ENCODE measurements at regions not wholly inside any gene's neighbourhood (a gene's known extent, or its start where the extent isn't known, plus 50 kb on each side); places are given as distances from the start of the nearest gene placed in this dataset.
A peak's percentile ranks its signal among the peaks of the same experiment; 100 is the strongest.
"Not testable (repeated sequence)": the region's sequence is repeated elsewhere in the genome, so short reads cannot be mapped to it uniquely, and the experiment has no call there.

DNA sequence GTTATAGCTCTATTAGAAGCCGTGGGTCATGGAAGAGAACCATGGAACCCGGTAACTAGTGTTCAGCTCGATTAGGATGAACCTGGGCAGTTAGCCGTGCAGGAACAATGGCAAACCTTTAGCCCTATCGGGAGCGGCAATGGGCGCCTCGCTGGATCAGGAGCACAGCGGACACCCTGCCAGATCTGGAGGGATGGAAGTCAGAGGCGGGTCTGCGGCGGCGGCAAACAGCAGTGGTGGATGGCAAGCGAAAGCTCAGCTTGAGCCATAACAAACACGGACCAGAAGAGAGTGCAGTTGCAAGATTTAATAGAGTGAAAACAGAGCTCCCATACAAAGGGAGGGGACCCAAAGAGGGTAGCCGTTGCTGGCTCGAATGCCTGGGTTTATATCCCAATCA, 160.2 kb upstream of the RGS6 start:
- not testable (repeated sequence) for H3K36me3 ChIP-seq (ENCODE audit: insufficient read depth, low read length); H3K27ac ChIP-seq (ENCODE audit: low read depth, low read length); H3K4me1 ChIP-seq (ENCODE audit: insufficient read depth, low read length); H3K27me3 ChIP-seq (ENCODE audit: insufficient read depth, low read length); H3K9ac ChIP-seq (ENCODE audit: low read depth, low read length); H3K4me3 ChIP-seq (ENCODE audit: low read length)
- 93% methylated on average over 17 of the region's 17 CpGs for WGBS
- H3K9me3 ChIP-seq (ENCODE audit: insufficient read depth, low read depth, low read length) = peaks cover 18% of the 10 kb centered on the region

DNA sequence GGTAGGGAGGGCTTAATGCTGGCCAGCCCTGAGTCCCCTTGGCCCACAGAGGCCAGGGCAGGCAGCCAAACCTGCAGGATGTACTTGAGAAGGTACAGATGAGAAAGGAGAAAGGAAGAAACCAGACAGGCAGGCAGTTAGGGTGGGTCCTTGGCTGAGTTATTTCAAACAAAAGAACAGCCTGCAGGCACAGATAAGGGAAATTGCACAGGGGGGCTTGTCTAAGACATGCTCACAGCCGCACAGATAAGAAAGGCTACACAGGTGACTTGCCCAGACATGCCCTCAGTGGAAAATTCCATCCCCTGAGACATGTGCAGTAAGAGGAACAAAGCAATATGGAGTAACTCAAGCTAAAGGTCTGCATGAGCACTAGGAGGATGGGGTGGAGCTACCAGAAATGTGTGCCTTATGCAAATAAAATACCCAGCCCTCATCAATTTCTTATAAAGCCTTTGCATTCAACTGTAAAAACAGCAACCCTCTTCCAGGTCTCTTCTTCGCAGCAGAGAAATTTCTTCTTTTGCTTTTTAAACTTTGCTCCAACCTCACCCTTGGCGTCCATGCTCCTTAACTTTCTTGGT, 158.2 kb upstream of the RGS6 start:
- H3K27me3 ChIP-seq (ENCODE audit: insufficient read depth, low read length) = no peaks in the 10 kb centered on the region
- peaks cover 18% of the 10 kb centered on the region for H3K9me3 ChIP-seq (ENCODE audit: insufficient read depth, low read depth, low read length)
- H3K4me1 ChIP-seq (ENCODE audit: insufficient read depth, low read length) = peaks cover 15% of the 10 kb centered on the region
- H3K36me3 ChIP-seq (ENCODE audit: insufficient read depth, low read length) = no peaks in the 10 kb centered on the region
- no peak overlapping the region for H3K9ac ChIP-seq (ENCODE audit: low read depth, low read length)
- H3K4me3 ChIP-seq (ENCODE audit: low read length) = no peak overlapping the region
- H3K27ac ChIP-seq (ENCODE audit: low read depth, low read length) = 0 out of 2 replicates have a peak overlapping the region, but pooled peaks have one; percentile 60
- WGBS = 94% methylated on average over 3 of the region's 3 CpGs

DNA sequence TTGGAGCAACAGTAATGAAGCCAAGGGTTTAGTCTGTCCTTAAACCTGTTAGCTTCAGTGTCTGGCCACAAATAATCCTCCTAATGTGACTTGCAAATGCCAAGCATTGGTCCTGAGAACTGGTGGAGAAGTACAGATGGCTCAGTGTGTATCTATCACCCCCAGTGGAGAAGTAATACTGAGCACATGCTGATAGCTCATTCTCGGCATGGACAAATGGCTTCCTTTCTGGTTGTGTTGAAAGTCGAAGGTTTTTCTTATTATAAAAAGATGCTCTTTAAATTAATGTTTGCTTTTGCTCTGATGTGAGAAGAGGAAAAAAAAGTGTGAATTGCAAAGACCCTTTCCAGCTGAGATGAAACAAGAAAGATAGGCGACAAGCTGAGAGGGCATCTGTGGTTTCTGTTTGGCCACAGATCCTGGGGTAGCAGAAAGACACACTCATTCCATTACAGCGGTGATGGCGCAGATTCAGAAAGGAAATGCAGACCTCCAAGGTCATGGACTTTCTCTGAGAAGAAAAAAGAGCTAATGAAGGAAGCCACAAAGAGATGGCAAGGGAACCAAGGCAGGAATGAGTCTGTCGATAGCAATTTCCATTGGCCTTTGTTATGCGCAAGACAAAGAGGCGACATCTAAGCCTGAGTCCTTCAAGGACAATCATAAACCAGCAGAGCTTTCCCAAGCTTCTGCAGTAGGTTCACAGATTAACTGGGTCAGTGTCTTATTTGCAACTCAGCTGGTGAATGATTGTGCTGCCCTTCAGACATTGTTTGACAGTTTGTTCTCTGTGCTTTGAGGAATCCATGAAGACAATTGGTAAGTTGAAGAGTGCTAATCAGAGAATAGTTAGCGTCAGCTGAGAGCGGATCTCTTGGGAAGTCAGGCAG, 155.5 kb upstream of the RGS6 start:
- no peaks in the 10 kb centered on the region for H3K36me3 ChIP-seq (ENCODE audit: insufficient read depth, low read length)
- WGBS = 21% methylated on average over 10 of the region's 10 CpGs
- H3K4me1 ChIP-seq (ENCODE audit: insufficient read depth, low read length) = peaks cover 15% of the 10 kb centered on the region
- H3K9me3 ChIP-seq (ENCODE audit: insufficient read depth, low read depth, low read length) = peaks cover 18% of the 10 kb centered on the region
- H3K4me3 ChIP-seq (ENCODE audit: low read length) = no peak overlapping the region
- H3K27ac ChIP-seq (ENCODE audit: low read depth, low read length) = peak overlapping the region; percentile 86; the same call in 1 of the 2 replicates
- H3K9ac ChIP-seq (ENCODE audit: low read depth, low read length) = no peak overlapping the region
- H3K27me3 ChIP-seq (ENCODE audit: insufficient read depth, low read length) = no peaks in the 10 kb centered on the region

DNA sequence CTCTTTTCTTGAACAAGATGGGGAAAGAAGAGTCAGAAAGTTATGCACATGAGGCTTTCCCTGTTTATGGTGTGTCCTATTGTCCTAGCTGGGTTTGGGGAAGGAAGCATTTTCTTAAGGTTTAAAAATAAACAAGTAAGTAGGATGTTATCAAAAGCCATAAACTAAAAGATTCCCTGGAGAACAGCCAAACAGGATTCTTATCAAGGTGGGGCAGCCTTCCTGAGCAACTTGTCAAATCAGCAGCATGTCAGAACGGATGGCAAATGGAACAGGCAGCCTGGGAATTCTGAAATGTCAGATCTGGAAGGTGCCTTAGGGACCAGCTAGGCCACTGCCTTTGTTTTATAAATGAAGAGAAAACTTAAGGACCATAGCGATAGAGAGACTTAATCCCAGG, 152.2 kb upstream of the RGS6 start:
- Histone ChIP-seq H3K27me3 (ENCODE audit: insufficient read depth, low read length) (no peaks in the 10 kb centered on the region), H3K9me3 (ENCODE audit: insufficient read depth, low read depth, low read length) (peaks cover 6% of the 10 kb centered on the region; the same call in 1 of the 2 replicates), H3K4me3 (ENCODE audit: low read length) (no peak overlapping the region), H3K36me3 (ENCODE audit: insufficient read depth, low read length) (no peaks in the 10 kb centered on the region), H3K27ac (ENCODE audit: low read depth, low read length) (no peak overlapping the region), H3K9ac (ENCODE audit: low read depth, low read length) (no peak overlapping the region), H3K4me1 (ENCODE audit: insufficient read depth, low read length) (peaks cover 15% of the 10 kb centered on the region)
- WGBS = 86% methylated on average over 2 of the region's 2 CpGs

DNA sequence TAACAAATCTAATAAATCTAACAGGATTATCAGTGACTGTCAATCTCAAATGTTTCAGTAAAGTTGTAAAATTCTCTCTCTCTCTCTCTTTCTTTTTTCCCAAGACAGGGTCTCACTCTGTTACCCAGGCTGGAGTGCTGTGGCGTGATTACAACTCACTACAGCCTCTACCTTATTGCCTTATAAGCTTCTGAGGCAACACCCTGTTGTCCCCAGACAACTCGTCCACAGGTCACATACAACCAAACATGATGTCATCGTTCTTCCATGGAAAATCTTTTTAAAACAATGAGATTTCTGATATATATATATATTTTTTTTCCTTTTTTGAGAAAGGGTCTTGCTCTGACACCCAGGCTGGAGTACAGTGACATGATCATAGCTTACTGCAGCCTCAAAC, 151.4 kb upstream of the RGS6 start:
- no peak overlapping the region for H3K4me3 ChIP-seq (ENCODE audit: low read length)

DNA sequence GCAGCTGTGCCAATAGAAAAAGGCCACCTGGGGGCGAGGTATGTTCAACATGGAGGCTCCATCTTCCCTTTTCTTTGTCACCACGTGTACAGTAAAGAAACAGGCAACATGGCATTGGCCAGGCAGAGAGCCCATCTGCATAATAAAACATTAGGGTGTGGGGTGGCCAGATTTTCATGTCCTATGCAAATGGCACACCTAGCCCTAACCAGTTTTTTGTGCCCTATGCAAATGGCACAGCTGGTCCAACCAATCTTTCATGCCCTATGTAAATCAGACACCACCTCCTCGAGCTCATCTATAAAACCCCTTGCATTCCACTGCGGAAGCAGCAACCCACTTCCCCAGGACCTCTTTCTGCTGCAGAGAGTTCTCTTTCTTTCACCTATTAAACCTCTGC, 149.1 kb upstream of the RGS6 start:
- 86% methylated on average over 4 of the region's 4 CpGs for WGBS
- H3K27me3 ChIP-seq (ENCODE audit: insufficient read depth, low read length) = no peaks in the 10 kb centered on the region
- no peak overlapping the region for H3K9ac ChIP-seq (ENCODE audit: low read depth, low read length)
- H3K36me3 ChIP-seq (ENCODE audit: insufficient read depth, low read length) = no peaks in the 10 kb centered on the region
- no peak overlapping the region for H3K4me3 ChIP-seq (ENCODE audit: low read length)
- 0 out of 2 replicates have a peak, but pooled peaks cover 2% of the 10 kb centered on the region for H3K9me3 ChIP-seq (ENCODE audit: insufficient read depth, low read depth, low read length)
- no peaks in the 10 kb centered on the region for H3K4me1 ChIP-seq (ENCODE audit: insufficient read depth, low read length)
- no peak overlapping the region for H3K27ac ChIP-seq (ENCODE audit: low read depth, low read length)

More for the DNA sequence above, 151.4 kb upstream of the RGS6 start:
- WGBS = 90% methylated on average over 2 of the region's 3 CpGs
- Histone ChIP-seq H3K27ac (ENCODE audit: low read depth, low read length) (no peak overlapping the region), H3K9me3 (ENCODE audit: insufficient read depth, low read depth, low read length) (0 out of 2 replicates have a peak, but pooled peaks cover 2% of the 10 kb centered on the region), H3K27me3 (ENCODE audit: insufficient read depth, low read length) (no peaks in the 10 kb centered on the region), H3K9ac (ENCODE audit: low read depth, low read length) (no peak overlapping the region), H3K4me1 (ENCODE audit: insufficient read depth, low read length) (peaks cover 15% of the 10 kb centered on the region), H3K36me3 (ENCODE audit: insufficient read depth, low read length) (no peaks in the 10 kb centered on the region)

DNA sequence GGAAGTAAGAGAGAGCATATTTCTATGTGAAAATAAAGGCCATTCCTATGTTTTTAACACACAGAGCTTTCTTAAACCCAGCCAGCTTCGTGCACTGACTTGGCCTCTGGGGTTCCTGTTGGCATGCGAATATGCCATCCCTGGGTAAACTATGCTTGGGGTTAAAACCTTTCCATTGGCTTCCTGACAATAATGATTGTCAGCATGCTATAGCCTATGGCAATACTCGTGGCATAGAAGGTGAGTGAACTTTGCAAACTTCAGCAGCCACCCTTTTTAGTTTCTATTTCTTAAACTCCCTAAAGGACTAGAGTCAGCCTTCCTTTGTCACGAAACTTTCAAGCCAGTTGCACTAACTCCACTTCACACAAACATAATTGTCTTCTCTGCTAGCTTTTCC, 148.4 kb upstream of the RGS6 start:
- 87% methylated on average over 4 of the region's 4 CpGs for WGBS
- H3K36me3 ChIP-seq (ENCODE audit: insufficient read depth, low read length) = no peaks in the 10 kb centered on the region
- no peak overlapping the region for H3K9ac ChIP-seq (ENCODE audit: low read depth, low read length)
- no peak overlapping the region for H3K27ac ChIP-seq (ENCODE audit: low read depth, low read length)
- no peaks in the 10 kb centered on the region for H3K4me1 ChIP-seq (ENCODE audit: insufficient read depth, low read length)
- H3K27me3 ChIP-seq (ENCODE audit: insufficient read depth, low read length) = no peaks in the 10 kb centered on the region
- H3K9me3 ChIP-seq (ENCODE audit: insufficient read depth, low read depth, low read length) = 0 out of 2 replicates have a peak, but pooled peaks cover 2% of the 10 kb centered on the region
- H3K4me3 ChIP-seq (ENCODE audit: low read length) = no peak overlapping the region

DNA sequence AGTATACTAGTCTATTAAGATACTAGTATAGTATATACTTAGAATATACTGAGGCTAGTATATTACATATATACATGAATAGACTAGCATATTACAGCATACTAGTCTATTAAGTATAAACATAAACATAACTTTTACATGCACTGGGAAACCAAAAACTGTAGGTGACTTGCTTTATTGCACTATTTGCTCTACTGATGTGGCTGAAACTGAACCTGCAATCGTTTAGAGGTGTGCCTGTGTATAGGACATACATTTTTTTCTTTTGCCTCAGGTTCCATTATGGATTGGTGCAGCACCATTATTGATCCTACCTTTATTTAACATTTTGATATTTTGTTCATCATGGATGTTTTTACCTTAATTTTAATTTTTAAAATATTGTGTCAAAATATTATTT, 143.2 kb upstream of the RGS6 start:
- no peak overlapping the region for H3K4me3 ChIP-seq (ENCODE audit: low read length)
- WGBS = 100% methylated on average over 1 of the region's 1 CpG
- no peak overlapping the region for H3K27ac ChIP-seq (ENCODE audit: low read depth, low read length)
- no peaks in the 10 kb centered on the region for H3K27me3 ChIP-seq (ENCODE audit: insufficient read depth, low read length)
- H3K36me3 ChIP-seq (ENCODE audit: insufficient read depth, low read length) = no peaks in the 10 kb centered on the region
- H3K4me1 ChIP-seq (ENCODE audit: insufficient read depth, low read length) = no peaks in the 10 kb centered on the region
- no peak overlapping the region for H3K9ac ChIP-seq (ENCODE audit: low read depth, low read length)
- no peaks in the 10 kb centered on the region for H3K9me3 ChIP-seq (ENCODE audit: insufficient read depth, low read depth, low read length)

DNA sequence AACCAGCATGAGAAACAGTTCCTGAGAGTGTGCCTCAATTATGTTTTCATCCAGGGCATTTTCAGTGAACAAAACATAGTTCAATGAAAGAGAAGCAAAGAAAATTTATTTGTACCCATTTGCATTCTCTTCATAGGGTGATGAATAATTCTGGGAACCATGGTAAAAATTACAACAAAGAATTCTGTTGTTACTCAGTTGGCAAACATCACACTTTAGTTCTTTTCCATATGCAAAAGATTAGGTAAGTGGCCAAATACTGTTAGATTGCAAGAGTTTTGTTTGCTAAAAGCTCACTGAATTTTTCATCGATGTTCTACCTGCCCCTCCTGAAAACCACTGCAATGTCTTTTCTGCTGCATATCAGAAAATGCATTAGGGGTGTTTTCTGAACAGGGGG, 132.4 kb upstream of the RGS6 start:
- H3K9me3 ChIP-seq (ENCODE audit: insufficient read depth, low read depth, low read length) = no peaks in the 10 kb centered on the region
- no peak overlapping the region for H3K27ac ChIP-seq (ENCODE audit: low read depth, low read length)
- H3K9ac ChIP-seq (ENCODE audit: low read depth, low read length) = no peak overlapping the region
- H3K4me3 ChIP-seq (ENCODE audit: low read length) = no peak overlapping the region
- peaks cover 14% of the 10 kb centered on the region for H3K4me1 ChIP-seq (ENCODE audit: insufficient read depth, low read length)
- 91% methylated on average over 1 of the region's 1 CpG for WGBS
- no peaks in the 10 kb centered on the region for H3K36me3 ChIP-seq (ENCODE audit: insufficient read depth, low read length)
- H3K27me3 ChIP-seq (ENCODE audit: insufficient read depth, low read length) = no peaks in the 10 kb centered on the region

DNA sequence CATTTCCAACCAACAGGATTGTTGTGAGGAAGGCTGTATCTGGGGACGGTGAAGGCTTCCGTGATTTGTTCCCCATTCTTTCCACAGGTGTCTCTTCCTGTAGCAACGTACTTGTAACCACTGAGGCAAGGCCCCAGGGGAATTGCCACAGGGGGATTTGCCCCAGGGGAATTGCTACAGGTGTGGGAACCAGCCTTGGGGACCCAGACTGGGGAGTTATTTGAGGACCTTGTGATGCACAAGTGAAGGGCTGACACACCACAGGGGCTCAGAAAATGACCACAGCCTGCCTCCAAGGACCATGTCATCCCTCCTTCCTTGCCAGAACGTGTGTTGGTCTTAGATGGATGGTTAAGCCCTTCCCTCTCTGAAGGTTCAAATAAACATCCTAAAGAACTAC, 131.4 kb upstream of the RGS6 start:
- WGBS = 95% methylated on average over 4 of the region's 4 CpGs
- Histone ChIP-seq H3K4me1 (ENCODE audit: insufficient read depth, low read length) (peaks cover 14% of the 10 kb centered on the region), H3K4me3 (ENCODE audit: low read length) (no peak overlapping the region), H3K27me3 (ENCODE audit: insufficient read depth, low read length) (no peaks in the 10 kb centered on the region), H3K27ac (ENCODE audit: low read depth, low read length) (no peak overlapping the region), H3K36me3 (ENCODE audit: insufficient read depth, low read length) (no peaks in the 10 kb centered on the region), H3K9me3 (ENCODE audit: insufficient read depth, low read depth, low read length) (no peaks in the 10 kb centered on the region), H3K9ac (ENCODE audit: low read depth, low read length) (no peak overlapping the region)

DNA sequence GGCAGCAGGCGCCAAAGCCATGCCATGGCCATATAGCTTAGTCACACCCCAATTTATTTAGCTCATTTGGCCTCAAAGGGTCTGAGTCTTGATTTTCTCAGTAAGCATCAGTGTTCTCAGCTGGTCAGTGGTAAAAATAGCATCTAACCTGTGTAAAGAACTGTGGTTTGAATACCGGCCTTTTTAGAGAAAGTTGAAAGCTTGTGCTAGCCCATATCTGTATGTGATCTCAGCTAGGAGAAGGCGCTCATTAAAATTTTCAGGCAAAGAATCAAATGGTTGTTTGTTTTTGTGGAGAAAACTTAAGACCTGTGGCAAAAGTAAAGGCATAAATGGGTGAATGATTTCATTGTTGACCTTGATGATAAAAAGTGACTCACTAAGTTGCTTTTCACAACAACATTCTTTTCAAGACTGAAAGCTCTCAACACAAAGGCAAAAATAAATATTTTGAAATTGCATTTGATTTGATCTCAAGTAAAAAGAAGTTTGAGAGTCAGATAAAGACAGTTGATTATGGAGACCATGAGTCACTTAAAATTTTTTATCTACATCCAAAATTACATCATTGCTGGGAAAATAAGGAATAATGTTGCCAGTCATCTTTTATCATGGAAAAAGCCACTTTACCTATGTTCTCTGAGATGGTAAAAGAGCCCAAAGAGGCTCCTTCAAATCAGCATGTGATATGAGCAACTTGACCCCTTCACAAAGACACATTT, 128.5 kb upstream of the RGS6 start:
- H3K4me1 ChIP-seq (ENCODE audit: insufficient read depth, low read length) = peaks cover 14% of the 10 kb centered on the region
- H3K4me3 ChIP-seq (ENCODE audit: low read length) = no peak overlapping the region
- H3K9me3 ChIP-seq (ENCODE audit: insufficient read depth, low read depth, low read length) = no peaks in the 10 kb centered on the region
- 93% methylated on average over 3 of the region's 3 CpGs for WGBS
- H3K36me3 ChIP-seq (ENCODE audit: insufficient read depth, low read length) = no peaks in the 10 kb centered on the region
- H3K27ac ChIP-seq (ENCODE audit: low read depth, low read length) = peak overlapping the region; percentile 31; the same call in 1 of the 2 replicates
- H3K27me3 ChIP-seq (ENCODE audit: insufficient read depth, low read length) = no peaks in the 10 kb centered on the region
- no peak overlapping the region for H3K9ac ChIP-seq (ENCODE audit: low read depth, low read length)
